GM23338 (cell line): ENCODE measurements at regions not wholly inside any gene's neighbourhood (a gene's known extent, or its start where the extent isn't known, plus 50 kb on each side); places are given as distances from the start of the nearest gene placed in this dataset.
A peak's percentile ranks its signal among the peaks of the same experiment; 100 is the strongest.

ENCODE experiments used
- ATAC-seq: fragments of 200-7000 bp; cut with Tn5 transposase; 3 replicates; pipeline ENCODE4 v1.9.1; 2020
- DNase-seq: peaks from one replicate; pipeline ENCODE4 v3.0.0-alpha.2; 2015; ENCODE audit warnings: low spot score
- H2AFZ ChIP-seq: fragments of 200-600 bp; sonication (generic); 2 replicates; pipeline ENCODE4 v1.8.0; 2016; ENCODE audit warnings: antibody characterized with exemption, mild to moderate bottlenecking, moderate library complexity
- H3F3A ChIP-seq: fragments of 200-600 bp; sonication (generic); replicated peaks from 2 replicates; pipeline ENCODE4 v1.8.0; 2017; ENCODE audit warnings: antibody characterized with exemption, mixed run types, low read depth
- H3K27ac ChIP-seq: fragments of 200-600 bp; sonication (generic); 2 replicates; pipeline ENCODE4 v1.6.1; 2016; ENCODE audit warnings: low read depth
- H3K27me3 ChIP-seq: fragments of 200-600 bp; sonication (generic); 2 replicates; pipeline ENCODE4 v1.8.0; 2016; ENCODE audit warnings: mild to moderate bottlenecking, mixed run types, moderate library complexity; ENCODE audit not compliant: insufficient read depth
- H3K36me3 ChIP-seq: fragments of 200-600 bp; sonication (generic); 2 replicates; pipeline ENCODE4 v1.8.0; 2016; ENCODE audit warnings: mild to moderate bottlenecking; ENCODE audit not compliant: insufficient read depth
- H3K4me1 ChIP-seq: fragments of 200-600 bp; sonication (generic); 2 replicates; pipeline ENCODE4 v1.8.0; 2016; ENCODE audit warnings: mild to moderate bottlenecking, moderate library complexity; ENCODE audit not compliant: insufficient read depth
- H3K4me2 ChIP-seq: fragments of 200-600 bp; sonication (generic); 2 replicates; pipeline ENCODE4 v1.7.1; 2017; ENCODE audit warnings: mixed run types
- H3K4me3 ChIP-seq: fragments of 200-600 bp; sonication (generic); 2 replicates; pipeline ENCODE4 v1.6.1; 2016; ENCODE audit warnings: mixed run types
- H3K79me2 ChIP-seq: fragments of 200-600 bp; sonication (generic); replicated peaks from 2 replicates; pipeline ENCODE4 v1.8.0; 2017; ENCODE audit warnings: mild to moderate bottlenecking; ENCODE audit not compliant: insufficient read depth
- H3K9me2 ChIP-seq: fragments of 200-600 bp; sonication (generic); 2 replicates; pipeline ENCODE4 v1.8.0; 2017; ENCODE audit not compliant: insufficient read depth
- H4K20me1 ChIP-seq: fragments of 200-600 bp; sonication (generic); replicated peaks from 2 replicates; pipeline ENCODE4 v1.8.0; 2017; ENCODE audit warnings: mild to moderate bottlenecking; ENCODE audit not compliant: insufficient read depth
- H3K27ac Mint-ChIP-seq: 2 replicates; pipeline ENCODE4 v1.8.0; 2020; ENCODE audit warnings: inconsistent platforms, mild to moderate bottlenecking, moderate library complexity, mixed read lengths
- H3K27me3 Mint-ChIP-seq: 3 replicates; pipeline ENCODE4 v1.8.0; 2022; ENCODE audit warnings: low read depth, mild to moderate bottlenecking, moderate library complexity, mixed read lengths, inconsistent platforms; ENCODE audit not compliant: insufficient read depth, poor library complexity
- H3K36me3 Mint-ChIP-seq: 3 replicates; pipeline ENCODE4 v1.8.0; 2021; ENCODE audit warnings: low read depth, mild to moderate bottlenecking, inconsistent platforms, moderate library complexity, mixed read lengths
- H3K4me1 Mint-ChIP-seq: 3 replicates; pipeline ENCODE4 v1.8.0; 2020; ENCODE audit warnings: mild to moderate bottlenecking, inconsistent platforms, mixed read lengths
- H3K4me3 Mint-ChIP-seq: 3 replicates; pipeline ENCODE4 v1.8.0; 2021; ENCODE audit warnings: moderate library complexity, mild to moderate bottlenecking, inconsistent platforms, mixed read lengths
- H3K9me3 Mint-ChIP-seq: 3 replicates; pipeline ENCODE4 v1.8.0; 2020; ENCODE audit warnings: moderate library complexity, mild to moderate bottlenecking, inconsistent platforms, mixed read lengths
- CREB1 ChIP-seq: fragments of 250-450 bp; sonication (Bioruptor Pico); IDR thresholded peaks from 2 replicates; pipeline ENCODE4 v1.5.0; 2020; ENCODE audit warnings: low read depth, mild to moderate bottlenecking, moderate library complexity
- CTCF ChIP-seq, 2 experiments: fragments of 200-600 bp in 1 of 2; sonication (generic) in 1 of 2; conservative IDR thresholded peaks; 2 replicates each; pipeline versions ENCODE4 v1.5.1 to v1.6.1; 2016 to 2017; ENCODE audit warnings: antibody characterized with exemption in 2 of 2, low read depth in 2 of 2, mild to moderate bottlenecking in 2 of 2, moderate library complexity in 1 of 2
- ETS1 ChIP-seq: IDR thresholded peaks from 2 replicates; pipeline ENCODE4 v1.6.1; 2016; ENCODE audit warnings: antibody characterized with exemption
- EZH2 ChIP-seq: fragments of 200-600 bp; sonication (generic); IDR thresholded peaks from one replicate; pipeline ENCODE4 v1.8.0; 2017; ENCODE audit warnings: antibody characterized with exemption, mild to moderate bottlenecking, low read depth; ENCODE audit not compliant: unreplicated experiment
- EZH2phosphoT487 ChIP-seq: fragments of 200-600 bp; sonication (generic); IDR thresholded peaks from one replicate; pipeline ENCODE4 v1.8.1; 2018; ENCODE audit warnings: antibody characterized with exemption; ENCODE audit not compliant: unreplicated experiment
- JUNB ChIP-seq: IDR thresholded peaks from one replicate; pipeline ENCODE4 v1.6.1; 2016; ENCODE audit warnings: antibody characterized with exemption; ENCODE audit not compliant: unreplicated experiment
- NANOG ChIP-seq: IDR thresholded peaks from 2 replicates; pipeline ENCODE4 v1.6.1; 2016; ENCODE audit warnings: antibody characterized with exemption, borderline replicate concordance
- POLR2AphosphoS5 ChIP-seq: IDR thresholded peaks from 2 replicates; pipeline ENCODE4 v1.6.1; 2016; ENCODE audit warnings: antibody characterized with exemption, low read depth
- STAT1 ChIP-seq: IDR thresholded peaks from one replicate; pipeline ENCODE4 v1.6.1; 2016; ENCODE audit warnings: antibody characterized with exemption; ENCODE audit not compliant: unreplicated experiment
- ZNF331 ChIP-seq: fragments of 250-450 bp; sonication (Bioruptor Pico); IDR thresholded peaks from 2 replicates; pipeline ENCODE4 v1.5.0; 2020; ENCODE audit warnings: low read depth, mild to moderate bottlenecking, moderate library complexity

DNA sequence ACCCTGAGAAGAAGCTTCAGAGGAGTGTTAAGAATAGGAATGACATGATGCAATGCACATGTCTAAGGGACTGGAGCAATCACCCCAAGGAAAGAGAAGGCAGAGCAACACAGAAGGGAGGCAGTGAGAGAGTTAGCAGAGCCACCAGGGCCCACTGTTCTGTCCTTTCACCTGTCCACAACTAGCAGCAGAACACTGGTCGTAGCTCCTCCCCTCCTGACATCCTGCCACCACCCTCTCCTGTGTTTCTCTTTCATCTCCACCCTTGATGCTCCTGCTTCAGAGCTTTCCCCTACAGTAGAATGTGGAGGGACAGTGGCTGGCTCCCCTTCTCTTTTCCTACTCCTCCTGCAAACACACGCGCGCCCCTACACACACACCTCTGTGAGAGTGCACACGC lies 483.4 kb upstream of the KIF2A start (continued):
- no peak for TF ChIP-seq CTCF (conservative IDR thresholded peaks at IDR 0.05; ENCODE audit: low read depth in 2 of 2)

DNA sequence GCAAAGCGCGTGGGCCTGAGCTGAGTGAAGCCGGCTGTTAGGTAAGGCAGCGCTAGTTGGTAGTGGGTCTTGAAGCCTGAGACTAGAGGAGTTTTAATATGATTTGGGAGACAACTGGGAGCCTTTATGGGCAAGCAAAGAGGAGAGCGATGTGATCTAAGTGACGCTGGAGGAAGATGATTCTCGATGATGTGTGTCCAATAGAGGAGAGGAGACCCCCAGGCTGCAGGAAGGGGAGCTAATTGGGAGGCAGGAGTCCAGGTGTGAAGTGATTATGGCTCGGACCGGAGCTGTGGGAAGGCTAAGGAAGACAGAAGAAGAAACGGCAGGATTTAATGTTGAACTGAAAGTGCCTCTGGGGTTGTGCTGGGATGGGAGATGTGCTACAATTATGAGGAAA lies 482.9 kb upstream of the KIF2A start:
- H3K27ac Mint-ChIP-seq = no peak overlapping the region
- ATAC-seq (no peak), DNase-seq (no peak)
- Histone ChIP-seq H3K36me3 (no peaks in the 10 kb centered on the region), H3K27me3 (no peaks in the 10 kb centered on the region), H4K20me1 (no peaks in the 10 kb centered on the region), H3K9me2 (no peaks in the 10 kb centered on the region; the same call in 1 of the 2 replicates), H2AFZ (peak overlapping the region; percentile 69), H3K4me2 (no peak overlapping the region), H3F3A (no peaks in the 10 kb centered on the region), H3K4me3 (no peak overlapping the region), H3K4me1 (peaks cover 4% of the 10 kb centered on the region; the same call in 1 of the 2 replicates), H3K27ac (no peak overlapping the region), H3K79me2 (no peaks in the 10 kb centered on the region)
- peaks cover 5% of the 10 kb centered on the region for H3K27me3 Mint-ChIP-seq
- no peak for TF ChIP-seq EZH2phosphoT487
- H3K9me3 Mint-ChIP-seq = no peaks in the 10 kb centered on the region
- H3K4me1 Mint-ChIP-seq = peaks cover 13% of the 10 kb centered on the region
- no peak overlapping the region for H3K4me3 Mint-ChIP-seq
- no peaks in the 10 kb centered on the region for H3K36me3 Mint-ChIP-seq

- no peaks in the 10 kb centered on the region for H3K36me3 Mint-ChIP-seq
- DNase-seq (no peak), ATAC-seq (no peak)
- H3K27ac Mint-ChIP-seq = no peak overlapping the region
- Histone ChIP-seq H4K20me1 (no peaks in the 10 kb centered on the region), H3K27me3 (no peaks in the 10 kb centered on the region), H2AFZ (no peak overlapping the region), H3K4me1 (peaks cover 4% of the 10 kb centered on the region; the same call in 1 of the 2 replicates), H3K27ac (no peak overlapping the region), H3K9me2 (no peaks in the 10 kb centered on the region; the same call in 1 of the 2 replicates), H3K36me3 (no peaks in the 10 kb centered on the region), H3K4me3 (no peak overlapping the region), H3F3A (no peaks in the 10 kb centered on the region), H3K79me2 (no peaks in the 10 kb centered on the region), H3K4me2 (no peak overlapping the region)
- H3K27me3 Mint-ChIP-seq = peaks cover 5% of the 10 kb centered on the region
- no peaks in the 10 kb centered on the region for H3K9me3 Mint-ChIP-seq
- no peak overlapping the region for H3K4me3 Mint-ChIP-seq
- H3K4me1 Mint-ChIP-seq = peaks cover 13% of the 10 kb centered on the region
- TF ChIP-seq STAT1 (no peak), CTCF (conservative IDR thresholded peaks at IDR 0.05; ENCODE audit: low read depth in 2 of 2) (no peak), ZNF331 (CRISPR knock-in tag) (no peak), EZH2 (no peak), POLR2AphosphoS5 (no peak), NANOG (no peak), JUNB (no peak), CREB1 (CRISPR knock-in tag) (no peak), ETS1 (no peak)
These were observed 482.2 kb upstream of the KIF2A start for GRCh38 chr5:61823781-61824180.
